Body of pancreas (tissue), 4 donors: ENCODE measurements at regions not wholly inside any gene's neighbourhood (a gene's known extent, or its start where the extent isn't known, plus 50 kb on each side); places are given as distances from the start of the nearest gene placed in this dataset.

Experiments used
- CTCF ChIP-seq, 7 experiments: fragments of 450-650 bp in 4 of 7; fragments of 200-600 bp in 3 of 7; sonication (generic) in 3 of 7; IDR thresholded peaks; one replicate each; pipeline ENCODE4 v1.5.1; 2016 to 2019; ENCODE audit warnings: antibody characterized with exemption in 7 of 7
- POLR2A ChIP-seq, 3 donors: fragments of 450-650 bp; IDR thresholded peaks; one replicate each; pipeline ENCODE4 v1.6.1; 2016; ENCODE audit warnings: antibody characterized with exemption in 3 of 3, mild to moderate bottlenecking in 2 of 3

GRCh38 chr13:21971662-21972621 lies 301.1 kb downstream of the FGF9 start:
- TF ChIP-seq POLR2A (IDR thresholded peaks at IDR 0.05): no peak
- no peak for TF ChIP-seq CTCF (IDR thresholded peaks at IDR 0.05)
